Osteocyte (in vitro differentiated cells): ENCODE measurements at regions not wholly inside any gene's neighbourhood (a gene's known extent, or its start where the extent isn't known, plus 50 kb on each side); places are given as distances from the start of the nearest gene placed in this dataset.

Experiments
- DNase-seq: peaks from one replicate; pipeline ENCODE4 v3.0.0; 2021; ENCODE audit warnings: mixed read lengths; ENCODE audit not compliant: unreplicated experiment; ENCODE audit errors: extremely low spot score
- H3K27ac Mint-ChIP-seq: one replicate; pipeline ENCODE4 v1.8.0; 2021; ENCODE audit warnings: mild to moderate bottlenecking, mixed read lengths; ENCODE audit not compliant: unreplicated experiment
- H3K27me3 Mint-ChIP-seq: one replicate; pipeline ENCODE4 v1.8.0; 2021; ENCODE audit warnings: mixed read lengths; ENCODE audit not compliant: unreplicated experiment
- H3K36me3 Mint-ChIP-seq: one replicate; pipeline ENCODE4 v1.8.0; 2021; ENCODE audit warnings: mixed read lengths; ENCODE audit not compliant: unreplicated experiment
- H3K4me1 Mint-ChIP-seq: one replicate; pipeline ENCODE4 v1.8.0; 2021; ENCODE audit warnings: mixed read lengths; ENCODE audit not compliant: unreplicated experiment
- H3K4me3 Mint-ChIP-seq: one replicate; pipeline ENCODE4 v1.8.0; 2021; ENCODE audit warnings: mild to moderate bottlenecking, moderate library complexity, mixed read lengths; ENCODE audit not compliant: unreplicated experiment
- H3K9me3 Mint-ChIP-seq: one replicate; pipeline ENCODE4 v1.8.0; 2021; ENCODE audit warnings: mixed read lengths; ENCODE audit not compliant: unreplicated experiment
- TF ChIP-seq, protein P1 (sequence below): fragments of 200-600 bp; sonication (generic); IDR thresholded peaks from 2 replicates; pipeline ENCODE4 v1.5.0; 2021; ENCODE audit warnings: antibody characterized with exemption, mild to moderate bottlenecking, moderate library complexity

DNA sequence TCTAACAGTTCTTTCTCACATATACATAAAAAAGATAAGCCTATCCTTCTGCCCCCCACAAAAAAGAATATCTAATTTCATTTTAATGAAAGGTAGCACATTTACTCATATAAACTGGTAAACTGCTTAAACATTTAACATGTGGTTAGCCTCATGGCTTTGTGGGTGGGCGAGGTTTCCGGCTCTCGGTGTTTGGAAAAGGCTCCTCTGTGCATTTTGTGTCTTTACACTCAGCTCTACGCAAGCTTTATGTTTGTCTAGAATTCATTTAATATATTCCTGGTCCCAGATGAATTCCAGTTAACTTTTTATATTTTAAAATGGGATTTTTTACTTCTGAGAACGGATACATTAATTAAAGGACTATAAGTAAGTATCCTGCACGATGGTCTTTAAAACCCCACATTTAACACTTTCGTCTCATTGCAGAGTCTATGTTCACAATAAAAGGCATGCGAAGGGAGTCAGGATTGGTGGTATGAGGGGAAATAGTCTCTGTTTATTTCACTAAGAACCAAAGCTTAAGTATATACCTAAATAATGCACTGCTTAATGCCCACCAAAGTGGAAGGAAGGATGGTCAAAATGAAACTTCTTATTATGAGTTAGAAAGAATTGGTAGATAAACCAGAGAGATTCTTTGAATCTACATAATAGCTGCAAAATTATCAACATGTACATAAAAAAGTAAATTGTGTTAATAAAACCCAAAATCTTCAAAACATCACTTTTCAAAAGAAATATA, 197.2 kb downstream of the CRPPA start:
- no peak overlapping the region for H3K27ac Mint-ChIP-seq
- H3K36me3 Mint-ChIP-seq: no peaks in the 10 kb centered on the region
- H3K4me3 Mint-ChIP-seq: no peak overlapping the region
- peaks cover 14% of the 10 kb centered on the region for H3K9me3 Mint-ChIP-seq
- H3K4me1 Mint-ChIP-seq: no peaks in the 10 kb centered on the region
- no peak for DNase-seq
- H3K27me3 Mint-ChIP-seq: no peaks in the 10 kb centered on the region
- TF ChIP-seq, protein P1, sequence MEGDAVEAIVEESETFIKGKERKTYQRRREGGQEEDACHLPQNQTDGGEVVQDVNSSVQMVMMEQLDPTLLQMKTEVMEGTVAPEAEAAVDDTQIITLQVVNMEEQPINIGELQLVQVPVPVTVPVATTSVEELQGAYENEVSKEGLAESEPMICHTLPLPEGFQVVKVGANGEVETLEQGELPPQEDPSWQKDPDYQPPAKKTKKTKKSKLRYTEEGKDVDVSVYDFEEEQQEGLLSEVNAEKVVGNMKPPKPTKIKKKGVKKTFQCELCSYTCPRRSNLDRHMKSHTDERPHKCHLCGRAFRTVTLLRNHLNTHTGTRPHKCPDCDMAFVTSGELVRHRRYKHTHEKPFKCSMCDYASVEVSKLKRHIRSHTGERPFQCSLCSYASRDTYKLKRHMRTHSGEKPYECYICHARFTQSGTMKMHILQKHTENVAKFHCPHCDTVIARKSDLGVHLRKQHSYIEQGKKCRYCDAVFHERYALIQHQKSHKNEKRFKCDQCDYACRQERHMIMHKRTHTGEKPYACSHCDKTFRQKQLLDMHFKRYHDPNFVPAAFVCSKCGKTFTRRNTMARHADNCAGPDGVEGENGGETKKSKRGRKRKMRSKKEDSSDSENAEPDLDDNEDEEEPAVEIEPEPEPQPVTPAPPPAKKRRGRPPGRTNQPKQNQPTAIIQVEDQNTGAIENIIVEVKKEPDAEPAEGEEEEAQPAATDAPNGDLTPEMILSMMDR: no peak

DNA sequence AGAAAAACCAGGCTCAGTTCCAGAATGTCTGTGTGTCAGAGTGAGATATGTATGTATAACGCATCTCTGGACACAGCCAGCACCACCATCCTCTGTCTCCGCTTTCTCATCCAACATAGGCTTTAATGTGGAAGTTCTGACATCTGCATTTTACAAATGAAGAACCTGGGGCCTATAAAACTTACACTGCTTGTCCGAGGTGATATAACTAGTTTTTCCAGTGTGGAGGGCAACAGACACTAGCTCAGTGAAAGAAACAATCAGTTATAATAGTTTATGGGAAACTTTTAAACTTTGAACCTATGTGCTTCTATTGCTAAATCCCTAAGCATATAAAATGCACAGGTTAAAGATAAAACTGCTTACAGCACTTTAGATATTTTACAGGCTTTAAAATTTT, 208.7 kb downstream of the CRPPA start:
- Mint-ChIP-seq H3K4me1 (peaks cover 6% of the 10 kb centered on the region), H3K9me3 (no peaks in the 10 kb centered on the region), H3K36me3 (no peaks in the 10 kb centered on the region), H3K27me3 (no peaks in the 10 kb centered on the region), H3K4me3 (no peak overlapping the region), H3K27ac (no peak overlapping the region)
- no peak for DNase-seq
- TF ChIP-seq, protein P1: no peak

DNA sequence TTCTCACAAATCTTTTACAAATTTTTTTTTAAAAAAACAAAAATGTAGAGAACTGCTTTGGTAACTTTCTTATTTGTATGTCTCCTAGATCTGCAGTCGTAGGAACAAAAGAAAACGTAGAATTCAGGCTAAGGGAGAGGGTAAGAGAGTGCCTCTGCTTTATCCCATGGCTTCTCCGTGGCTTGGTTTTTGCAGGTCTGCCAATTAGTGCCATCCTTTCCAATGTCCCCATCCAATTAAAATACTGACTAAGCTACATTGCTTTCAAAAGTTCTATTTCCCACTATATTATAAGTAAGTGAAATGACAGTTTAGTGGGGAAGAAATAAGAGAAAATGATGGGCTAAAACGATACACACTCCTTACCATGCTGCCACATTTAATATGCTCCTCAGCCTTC, 209.3 kb downstream of the CRPPA start:
- no peaks in the 10 kb centered on the region for H3K27me3 Mint-ChIP-seq
- no peaks in the 10 kb centered on the region for H3K9me3 Mint-ChIP-seq
- DNase-seq: no peak
- peaks cover 6% of the 10 kb centered on the region for H3K4me1 Mint-ChIP-seq
- no peaks in the 10 kb centered on the region for H3K36me3 Mint-ChIP-seq
- TF ChIP-seq, protein P1: no peak
- H3K27ac Mint-ChIP-seq: no peak overlapping the region
- H3K4me3 Mint-ChIP-seq: no peak overlapping the region

DNA sequence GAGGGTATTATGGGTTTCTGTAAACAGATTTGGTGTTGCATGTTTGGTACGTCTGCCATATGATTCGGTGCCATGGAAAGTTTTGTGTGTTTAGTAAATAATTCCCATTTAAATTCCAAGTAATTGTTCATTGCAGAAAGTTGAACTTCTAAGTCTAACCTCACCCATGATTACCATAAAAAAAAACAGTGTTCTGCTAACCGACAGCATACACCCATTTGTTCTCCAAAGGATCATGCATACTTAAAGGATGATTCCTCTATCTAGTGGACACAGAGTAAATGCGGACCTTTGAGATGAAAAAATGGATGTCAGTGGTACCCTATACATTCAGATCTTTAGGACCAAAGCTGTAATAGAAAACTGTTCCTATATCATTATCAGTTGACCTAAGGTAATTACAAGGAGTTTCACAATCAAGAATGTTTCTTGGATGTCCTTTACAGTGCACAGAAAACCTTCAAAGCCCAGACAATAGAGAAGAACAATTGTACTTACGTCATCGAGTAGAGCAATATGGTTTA, 209.9 kb downstream of the CRPPA start:
- no peaks in the 10 kb centered on the region for H3K27me3 Mint-ChIP-seq
- H3K4me1 Mint-ChIP-seq: peaks cover 6% of the 10 kb centered on the region
- no peak overlapping the region for H3K27ac Mint-ChIP-seq
- H3K36me3 Mint-ChIP-seq: no peaks in the 10 kb centered on the region
- no peak overlapping the region for H3K4me3 Mint-ChIP-seq
- TF ChIP-seq, protein P1: no peak
- H3K9me3 Mint-ChIP-seq: no peaks in the 10 kb centered on the region
- DNase-seq: no peak

DNA sequence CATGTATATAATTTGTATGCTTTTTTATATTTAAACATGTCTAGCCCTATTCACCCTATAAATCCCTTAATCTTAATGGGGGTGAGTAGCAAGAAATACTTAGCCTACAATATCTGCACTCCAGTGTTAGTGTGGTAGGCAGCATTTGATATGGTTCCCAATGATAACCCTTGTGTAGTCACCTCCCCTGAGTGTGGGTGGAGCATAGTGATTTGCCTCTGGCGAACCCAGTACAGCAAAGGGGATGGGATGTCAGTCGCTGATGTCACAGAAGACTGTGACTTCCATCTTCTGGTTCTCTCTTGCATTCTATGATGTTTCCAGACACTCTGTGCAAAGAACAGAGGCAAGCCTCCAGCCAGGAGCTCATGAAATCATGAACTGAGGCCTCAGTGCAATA, 211.2 kb downstream of the CRPPA start:
- Mint-ChIP-seq H3K4me1 (peaks cover 3% of the 10 kb centered on the region), H3K9me3 (no peaks in the 10 kb centered on the region), H3K4me3 (no peak overlapping the region), H3K27ac (no peak overlapping the region), H3K27me3 (no peaks in the 10 kb centered on the region), H3K36me3 (no peaks in the 10 kb centered on the region)
- TF ChIP-seq, protein P1: no peak
- DNase-seq: no peak
